ENCODE measurements at regions not wholly inside any gene's neighbourhood (a gene's known extent, or its start where the extent isn't known, plus 50 kb on each side); places are given as distances from the start of the nearest gene placed in this dataset.

- Histone ChIP-seq H3K36me3 (ENCODE audit: control insufficient read depth, insufficient read depth, low read length, severe bottlenecking) (no peaks in the 10 kb centered on the region), H3K4me1 (ENCODE audit: control insufficient read depth, insufficient read depth, low read length) (no peaks in the 10 kb centered on the region), H3K27me3 (replicated peaks; ENCODE audit: control insufficient read depth, insufficient read depth, low read length) (no peaks in the 10 kb centered on the region), H3K9me3 (ENCODE audit: control insufficient read depth, low read length) (no peaks in the 10 kb centered on the region), H3K4me3 (ENCODE audit: low read length) (no peak overlapping the region), H3K9ac (ENCODE audit: low read length) (no peak overlapping the region)
- DNase-seq (ENCODE audit: low read depth) = no peak
Observed at GRCh38 chr2:53569957-53570727, 197.5 kb upstream of the CHAC2 start.

GRCh38 chr2:53568469-53568868 is 199.1 kb upstream of the CHAC2 start:
- DNase-seq (ENCODE audit: low read depth) = peak; percentile 75
- peak overlapping the region; percentile 57 for H3K4me3 ChIP-seq (ENCODE audit: low read length)
- H3K36me3 ChIP-seq (ENCODE audit: control insufficient read depth, insufficient read depth, low read length, severe bottlenecking) = no peaks in the 10 kb centered on the region
- H3K4me1 ChIP-seq (ENCODE audit: control insufficient read depth, insufficient read depth, low read length) = no peaks in the 10 kb centered on the region
- no peaks in the 10 kb centered on the region for H3K27me3 ChIP-seq (replicated peaks; ENCODE audit: control insufficient read depth, insufficient read depth, low read length)
- no peaks in the 10 kb centered on the region for H3K9me3 ChIP-seq (ENCODE audit: control insufficient read depth, low read length)
- no peak overlapping the region for H3K9ac ChIP-seq (ENCODE audit: low read length)

DNA sequence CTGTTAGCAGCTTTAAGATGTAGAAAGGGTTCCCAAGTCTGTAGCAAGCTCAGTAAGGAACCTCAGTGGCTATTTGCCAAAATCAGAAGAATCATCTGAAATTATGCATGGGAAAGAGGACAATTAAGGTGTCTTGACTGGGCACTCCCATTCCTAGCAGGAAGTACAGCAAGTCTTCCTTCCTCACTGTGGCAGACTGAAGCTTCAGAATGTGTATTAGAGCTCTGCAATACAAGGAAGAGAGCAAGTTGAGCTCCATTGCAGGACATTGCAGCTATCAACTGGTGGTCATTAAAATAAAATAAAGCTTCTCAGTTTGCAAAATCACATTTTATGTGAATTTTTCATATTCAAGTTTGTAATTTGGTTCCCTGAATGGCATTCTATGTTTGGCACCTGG is 200.5 kb upstream of the CHAC2 start:
- Histone ChIP-seq H3K9ac (ENCODE audit: low read length) (no peak overlapping the region), H3K4me3 (ENCODE audit: low read length) (no peak overlapping the region), H3K9me3 (ENCODE audit: control insufficient read depth, low read length) (no peaks in the 10 kb centered on the region), H3K27me3 (replicated peaks; ENCODE audit: control insufficient read depth, insufficient read depth, low read length) (no peaks in the 10 kb centered on the region), H3K4me1 (ENCODE audit: control insufficient read depth, insufficient read depth, low read length) (no peaks in the 10 kb centered on the region), H3K36me3 (ENCODE audit: control insufficient read depth, insufficient read depth, low read length, severe bottlenecking) (no peaks in the 10 kb centered on the region)
- DNase-seq (ENCODE audit: low read depth) = no peak

- no peaks in the 10 kb centered on the region for H3K36me3 ChIP-seq (ENCODE audit: control insufficient read depth, insufficient read depth, low read length, severe bottlenecking)
- H3K9me3 ChIP-seq (ENCODE audit: control insufficient read depth, low read length) = no peaks in the 10 kb centered on the region
- no peak for DNase-seq (ENCODE audit: low read depth)
- H3K9ac ChIP-seq (ENCODE audit: low read length) = no peak overlapping the region
- H3K4me3 ChIP-seq (ENCODE audit: low read length) = no peak overlapping the region
- H3K4me1 ChIP-seq (ENCODE audit: control insufficient read depth, insufficient read depth, low read length) = no peaks in the 10 kb centered on the region
- H3K27me3 ChIP-seq (replicated peaks; ENCODE audit: control insufficient read depth, insufficient read depth, low read length) = no peaks in the 10 kb centered on the region
Observed at GRCh38 chr2:53562407-53562806, 205.2 kb upstream of the CHAC2 start.

GRCh38 chr2:53561155-53561554 is 206.4 kb upstream of the CHAC2 start:
- DNase-seq (ENCODE audit: low read depth) = no peak
- Histone ChIP-seq H3K4me1 (ENCODE audit: control insufficient read depth, insufficient read depth, low read length) (no peaks in the 10 kb centered on the region), H3K9me3 (ENCODE audit: control insufficient read depth, low read length) (no peaks in the 10 kb centered on the region), H3K4me3 (ENCODE audit: low read length) (no peak overlapping the region), H3K36me3 (ENCODE audit: control insufficient read depth, insufficient read depth, low read length, severe bottlenecking) (no peaks in the 10 kb centered on the region), H3K27me3 (replicated peaks; ENCODE audit: control insufficient read depth, insufficient read depth, low read length) (no peaks in the 10 kb centered on the region), H3K9ac (ENCODE audit: low read length) (no peak overlapping the region)

- no peaks in the 10 kb centered on the region for H3K27me3 ChIP-seq (replicated peaks; ENCODE audit: control insufficient read depth, insufficient read depth, low read length)
- no peak for DNase-seq (ENCODE audit: low read depth)
- H3K9me3 ChIP-seq (ENCODE audit: control insufficient read depth, low read length) = no peaks in the 10 kb centered on the region
- H3K4me3 ChIP-seq (ENCODE audit: low read length) = no peak overlapping the region
- H3K36me3 ChIP-seq (ENCODE audit: control insufficient read depth, insufficient read depth, low read length, severe bottlenecking) = no peaks in the 10 kb centered on the region
- H3K4me1 ChIP-seq (ENCODE audit: control insufficient read depth, insufficient read depth, low read length) = no peaks in the 10 kb centered on the region
- H3K9ac ChIP-seq (ENCODE audit: low read length) = no peak overlapping the region
Observed at GRCh38 chr2:53559302-53559966, 208.2 kb upstream of the CHAC2 start.

GRCh38 chr2:53558867-53559266 is 208.7 kb upstream of the CHAC2 start:
- Histone ChIP-seq H3K4me3 (ENCODE audit: low read length) (no peak overlapping the region), H3K4me1 (ENCODE audit: control insufficient read depth, insufficient read depth, low read length) (no peaks in the 10 kb centered on the region)

DNA sequence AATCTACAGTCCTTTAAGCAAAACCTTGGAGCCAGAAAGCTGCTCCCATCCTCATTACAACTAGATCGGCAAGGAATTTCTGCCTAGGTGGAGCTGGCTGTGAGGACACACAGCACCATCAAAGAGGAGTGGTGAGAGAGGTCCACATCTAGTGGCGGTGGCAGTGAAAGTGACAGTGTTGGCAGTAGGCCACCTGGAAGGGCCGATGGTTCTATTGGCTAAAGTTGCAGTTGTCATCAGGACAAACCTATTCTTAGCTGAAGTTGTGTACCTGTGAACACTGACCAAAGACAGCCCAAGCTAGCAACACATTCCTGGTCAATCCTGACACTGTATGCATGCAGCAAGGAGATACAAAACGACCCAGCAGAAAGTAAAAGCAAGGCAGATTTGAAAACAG is 218.1 kb upstream of the CHAC2 start:
- Histone ChIP-seq H3K4me3 (ENCODE audit: low read length) (no peak overlapping the region), H3K4me1 (ENCODE audit: control insufficient read depth, insufficient read depth, low read length) (no peaks in the 10 kb centered on the region), H3K9ac (ENCODE audit: low read length) (no peak overlapping the region), H3K9me3 (ENCODE audit: control insufficient read depth, low read length) (no peaks in the 10 kb centered on the region), H3K27me3 (replicated peaks; ENCODE audit: control insufficient read depth, insufficient read depth, low read length) (no peaks in the 10 kb centered on the region), H3K36me3 (ENCODE audit: control insufficient read depth, insufficient read depth, low read length, severe bottlenecking) (no peaks in the 10 kb centered on the region)
- no peak for DNase-seq (ENCODE audit: low read depth)

More at GRCh38 chr2:53558867-53559266, 208.7 kb upstream of the CHAC2 start:
- no peak overlapping the region for H3K9ac ChIP-seq (ENCODE audit: low read length)
- no peaks in the 10 kb centered on the region for H3K36me3 ChIP-seq (ENCODE audit: control insufficient read depth, insufficient read depth, low read length, severe bottlenecking)
- no peaks in the 10 kb centered on the region for H3K27me3 ChIP-seq (replicated peaks; ENCODE audit: control insufficient read depth, insufficient read depth, low read length)
- no peak for DNase-seq (ENCODE audit: low read depth)
- H3K9me3 ChIP-seq (ENCODE audit: control insufficient read depth, low read length) = no peaks in the 10 kb centered on the region

DNA sequence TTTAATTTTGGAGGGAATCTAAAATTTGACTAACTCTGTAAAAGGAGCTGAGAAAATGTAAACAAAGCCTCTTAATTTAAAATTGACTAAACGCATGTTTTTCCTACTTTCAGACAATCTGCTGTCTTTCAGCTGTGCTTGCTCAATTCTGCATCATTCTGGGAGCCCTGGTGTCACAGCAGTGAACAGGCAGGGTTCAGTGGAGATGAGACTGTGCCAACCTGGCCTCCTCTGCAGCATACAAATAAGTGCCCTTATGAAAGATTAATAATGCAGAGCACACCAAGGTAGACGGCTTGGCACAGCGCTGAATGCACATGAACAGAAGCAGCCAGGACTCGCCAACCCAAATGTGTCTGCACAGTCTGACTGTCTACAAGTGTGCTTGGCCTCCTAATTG is 222.0 kb upstream of the CHAC2 start:
- H3K4me3 ChIP-seq (ENCODE audit: low read length) = no peak overlapping the region
- DNase-seq (ENCODE audit: low read depth) = no peak
- no peaks in the 10 kb centered on the region for H3K27me3 ChIP-seq (replicated peaks; ENCODE audit: control insufficient read depth, insufficient read depth, low read length)
- no peaks in the 10 kb centered on the region for H3K36me3 ChIP-seq (ENCODE audit: control insufficient read depth, insufficient read depth, low read length, severe bottlenecking)
- H3K9ac ChIP-seq (ENCODE audit: low read length) = no peak overlapping the region
- peaks cover 7% of the 10 kb centered on the region for H3K9me3 ChIP-seq (ENCODE audit: control insufficient read depth, low read length)
- no peaks in the 10 kb centered on the region for H3K4me1 ChIP-seq (ENCODE audit: control insufficient read depth, insufficient read depth, low read length)

DNA sequence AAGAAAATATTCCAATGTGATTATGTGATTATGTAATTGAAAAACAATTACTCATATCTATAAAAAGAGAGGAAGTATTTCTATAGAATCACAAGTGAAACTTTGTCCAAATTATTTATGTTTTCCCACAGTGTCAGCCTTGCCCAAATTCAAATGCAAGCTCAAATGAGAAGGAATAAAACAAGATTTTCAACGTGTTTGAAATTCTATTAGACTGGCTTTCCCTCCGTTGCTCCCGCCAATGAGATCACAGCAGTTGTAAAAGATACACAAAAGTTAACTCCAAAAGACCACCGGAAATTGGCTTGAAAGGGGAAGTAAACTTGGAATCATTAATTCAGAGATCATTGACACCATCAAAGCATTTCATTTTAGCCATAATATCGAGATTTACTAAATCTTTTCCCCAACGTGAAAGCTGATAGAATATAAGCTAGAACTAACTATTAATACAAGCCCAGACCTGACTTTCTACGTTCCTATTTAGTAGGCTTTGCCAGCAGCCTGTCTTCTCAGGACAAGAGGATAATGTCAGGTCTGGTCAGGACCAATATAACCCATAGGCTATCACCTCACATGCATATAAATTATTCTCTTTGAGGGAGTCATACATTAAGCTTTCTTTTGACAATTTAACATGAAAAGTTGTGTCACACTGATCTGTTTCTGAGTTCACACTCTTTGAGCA is 222.6 kb upstream of the CHAC2 start:
- H3K4me3 ChIP-seq (ENCODE audit: low read length) = no peak overlapping the region
- H3K9ac ChIP-seq (ENCODE audit: low read length) = no peak overlapping the region
- H3K27me3 ChIP-seq (replicated peaks; ENCODE audit: control insufficient read depth, insufficient read depth, low read length) = no peaks in the 10 kb centered on the region
- DNase-seq (ENCODE audit: low read depth) = no peak
- H3K9me3 ChIP-seq (ENCODE audit: control insufficient read depth, low read length) = peaks cover 8% of the 10 kb centered on the region
- H3K4me1 ChIP-seq (ENCODE audit: control insufficient read depth, insufficient read depth, low read length) = no peaks in the 10 kb centered on the region
- H3K36me3 ChIP-seq (ENCODE audit: control insufficient read depth, insufficient read depth, low read length, severe bottlenecking) = no peaks in the 10 kb centered on the region

- H3K36me3 ChIP-seq (ENCODE audit: control insufficient read depth, insufficient read depth, low read length, severe bottlenecking) = no peaks in the 10 kb centered on the region
- no peak overlapping the region for H3K4me3 ChIP-seq (ENCODE audit: low read length)
- H3K4me1 ChIP-seq (ENCODE audit: control insufficient read depth, insufficient read depth, low read length) = no peaks in the 10 kb centered on the region
- DNase-seq (ENCODE audit: low read depth) = peak; percentile 8
- peaks cover 8% of the 10 kb centered on the region for H3K9me3 ChIP-seq (ENCODE audit: control insufficient read depth, low read length)
- no peak overlapping the region for H3K9ac ChIP-seq (ENCODE audit: low read length)
- no peaks in the 10 kb centered on the region for H3K27me3 ChIP-seq (replicated peaks; ENCODE audit: control insufficient read depth, insufficient read depth, low read length)
Observed at GRCh38 chr2:53543083-53543482, 224.5 kb upstream of the CHAC2 start.
